GM12892 (cell line): ENCODE measurements at regions not wholly inside any gene's neighbourhood (a gene's known extent, or its start where the extent isn't known, plus 50 kb on each side); places are given as distances from the start of the nearest gene placed in this dataset.

Experiments used
- DNase-seq: peaks from one replicate; pipeline ENCODE4 v3.0.0; 2011; ENCODE audit not compliant: insufficient read length
- FAIRE-seq: peaks from 2 replicates; lab custom pipeline; 2011; peaks lifted over from hg19 to GRCh38; lab: Jason Lieb, UNC
- POLR2A ChIP-seq: IDR thresholded peaks from 2 replicates; pipeline ENCODE4 v1.6.1; 2011; ENCODE audit warnings: low read depth, low read length, control low read depth
- POLR2AphosphoS5 ChIP-seq: IDR thresholded peaks from 2 replicates; pipeline ENCODE4 v1.6.1; 2011; ENCODE audit warnings: low read depth, low read length, control low read depth
- TAF1 ChIP-seq: IDR thresholded peaks from 2 replicates; pipeline ENCODE4 v1.6.1; 2011; ENCODE audit warnings: low read depth, mild to moderate bottlenecking, control low read depth, low read length, borderline replicate concordance

DNA sequence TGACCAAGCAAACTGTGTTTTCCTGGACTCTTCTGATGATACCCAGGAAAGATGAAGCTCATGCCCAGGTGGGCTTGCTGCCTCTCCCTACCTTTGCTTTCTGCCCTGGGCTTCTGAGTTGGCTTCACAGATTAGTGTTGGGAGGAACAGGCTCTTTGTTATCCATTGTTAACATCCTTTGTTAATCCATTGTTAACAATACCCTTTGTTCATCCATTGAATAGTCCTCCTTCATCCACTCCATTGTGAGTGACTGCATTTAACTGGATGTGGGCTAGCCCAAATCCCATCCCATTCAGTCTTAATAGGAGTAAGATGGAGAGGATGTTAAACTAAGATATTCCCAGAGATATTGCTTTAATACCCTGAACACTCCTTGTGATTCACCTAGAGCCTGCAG lies 199.0 kb upstream of the LNX1 start:
- FAIRE-seq (no peak), DNase-seq (no peak)
- TF ChIP-seq TAF1 (no peak), POLR2A (no peak), POLR2AphosphoS5 (no peak)

DNA sequence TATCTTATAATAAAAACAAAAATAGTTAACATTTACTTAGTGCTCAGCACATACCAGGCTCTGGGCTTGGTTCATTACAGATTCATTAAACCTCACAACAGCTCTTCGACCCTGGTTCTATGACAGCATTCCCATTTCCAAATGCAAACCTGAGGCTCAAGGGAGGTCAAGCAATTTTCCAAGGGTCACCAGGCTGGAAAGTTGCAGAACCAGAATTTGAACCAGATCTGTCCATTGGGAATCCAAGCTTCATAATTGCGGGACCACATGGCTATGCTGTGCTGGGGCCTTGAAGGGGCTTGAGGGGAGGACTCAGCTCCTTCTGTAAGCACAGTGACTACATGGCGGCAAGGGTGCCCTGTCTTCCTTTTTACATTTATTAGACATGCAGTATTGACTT lies 197.3 kb upstream of the LNX1 start:
- DNase-seq (no peak), FAIRE-seq (no peak)

DNA sequence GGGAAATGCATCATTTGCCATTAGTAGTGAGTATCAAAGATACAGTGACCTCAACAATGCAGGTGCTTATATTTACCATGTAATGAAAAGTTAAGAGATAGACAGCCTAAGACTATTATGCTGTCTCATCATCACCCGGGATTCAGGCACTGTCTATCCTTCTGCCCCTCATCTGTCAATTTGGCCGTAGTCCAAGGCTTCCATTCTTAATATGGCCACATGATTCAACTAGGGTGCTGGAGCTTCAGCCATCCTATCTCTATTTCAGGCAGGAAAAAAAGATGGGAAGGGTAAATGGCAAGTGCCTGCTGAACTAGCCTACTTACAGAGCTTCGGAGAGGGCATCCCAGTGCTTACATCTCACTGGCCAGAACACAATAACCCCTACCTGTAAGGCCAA lies 196.7 kb upstream of the LNX1 start:
- TF ChIP-seq TAF1 (no peak), POLR2A (no peak), POLR2AphosphoS5 (no peak)
- DNase-seq (no peak), FAIRE-seq (no peak)

More for the DNA sequence above, 197.3 kb upstream of the LNX1 start:
- TF ChIP-seq POLR2A: no peak
- TF ChIP-seq TAF1: no peak
- TF ChIP-seq POLR2AphosphoS5: no peak

GRCh38 chr4:53786632-53787031 lies 195.3 kb upstream of the LNX1 start:
- FAIRE-seq: no peak
- no peak for TF ChIP-seq TAF1
- TF ChIP-seq POLR2A: no peak
- no peak for TF ChIP-seq POLR2AphosphoS5
- DNase-seq: no peak

DNA sequence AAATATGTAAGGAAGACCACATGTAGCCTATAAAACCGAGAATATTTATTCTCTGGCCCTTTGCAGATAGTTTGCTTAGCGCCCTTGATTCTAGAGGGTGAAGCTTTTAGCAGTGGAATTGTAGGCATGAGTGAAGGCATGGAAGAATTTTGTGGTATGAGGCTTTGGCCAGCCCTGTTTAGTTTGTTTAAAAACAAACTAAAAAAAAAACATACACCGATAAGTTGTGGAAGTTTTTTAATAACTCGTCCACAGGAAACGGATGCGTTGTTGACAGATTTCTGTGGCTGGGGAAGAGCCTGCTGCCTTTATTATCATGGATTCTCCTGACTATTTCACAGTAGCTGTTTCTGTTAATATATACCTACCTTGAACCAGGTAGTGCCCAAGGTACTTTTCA lies 194.7 kb upstream of the LNX1 start:
- DNase-seq: no peak
- no peak for FAIRE-seq
- TF ChIP-seq POLR2A: no peak
- TF ChIP-seq POLR2AphosphoS5: no peak
- no peak for TF ChIP-seq TAF1

DNA sequence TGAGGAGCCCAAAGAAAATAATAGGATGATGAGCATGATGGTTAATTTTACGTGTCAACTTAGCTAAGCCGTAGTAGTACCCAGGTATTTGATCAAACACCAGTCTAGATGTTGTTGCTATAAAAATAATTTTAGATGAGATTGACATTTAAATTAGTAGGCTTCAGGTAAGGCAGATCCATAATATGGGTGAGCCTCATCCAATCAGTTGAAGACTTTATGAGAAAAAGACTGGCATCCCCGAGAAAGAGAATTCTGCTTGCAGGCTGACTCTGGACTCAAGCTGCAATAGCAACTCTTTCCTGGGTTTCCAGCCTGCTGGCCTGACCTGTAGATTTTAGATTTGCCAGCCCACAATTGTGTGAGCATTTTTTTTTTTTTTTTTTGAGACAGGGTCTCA lies 192.8 kb upstream of the LNX1 start:
- FAIRE-seq: no peak
- TF ChIP-seq POLR2A (no peak), POLR2AphosphoS5 (no peak), TAF1 (no peak)
- no peak for DNase-seq

GRCh38 chr4:53783208-53783859 lies 192.0 kb upstream of the LNX1 start:
- DNase-seq (no peak), FAIRE-seq (no peak)
- TF ChIP-seq POLR2A: no peak
- no peak for TF ChIP-seq POLR2AphosphoS5
- TF ChIP-seq TAF1: no peak

GRCh38 chr4:53782458-53782845 lies 191.2 kb upstream of the LNX1 start:
- FAIRE-seq (no peak), DNase-seq (no peak)
- TF ChIP-seq POLR2AphosphoS5 (no peak), TAF1 (no peak), POLR2A (no peak)

DNA sequence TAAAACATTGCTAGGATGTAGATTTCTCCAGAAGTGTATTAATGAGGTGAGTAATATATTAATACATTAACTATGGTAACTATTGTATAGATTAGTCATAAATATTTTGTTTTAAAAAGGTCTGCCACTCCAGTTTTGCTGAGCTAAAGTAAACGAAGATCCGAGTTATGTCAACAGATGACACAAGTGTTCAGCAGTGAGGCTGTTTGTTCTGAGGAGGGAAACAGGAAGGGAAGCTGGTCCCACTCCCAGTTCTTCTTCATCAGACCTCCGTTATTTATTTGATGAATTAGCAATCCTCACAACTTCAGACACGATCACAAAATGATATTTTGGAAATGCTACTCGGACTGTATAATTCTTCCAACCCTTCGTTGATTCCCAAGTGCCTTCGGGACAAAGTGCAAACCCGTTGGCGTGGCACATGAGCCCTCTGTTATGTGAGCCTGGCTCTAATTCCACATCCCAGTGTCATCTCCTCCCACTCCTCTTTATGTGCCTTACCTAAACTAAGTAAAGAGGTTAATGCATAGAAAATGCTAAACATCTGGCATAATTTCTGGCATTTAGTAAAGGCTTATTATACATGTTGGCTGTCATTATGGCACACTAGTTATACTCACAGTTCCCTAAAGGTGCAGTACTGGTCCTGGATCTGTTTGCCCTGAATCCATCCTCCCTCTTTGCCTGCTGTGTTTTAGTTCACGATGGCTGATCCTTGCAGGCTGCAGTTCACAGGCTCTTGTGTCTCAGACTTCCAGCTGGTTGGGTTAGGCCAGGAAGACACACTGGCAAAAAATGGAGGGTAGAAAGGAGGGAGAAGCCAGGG lies 190.6 kb upstream of the LNX1 start:
- DNase-seq (no peak), FAIRE-seq (no peak)
- TF ChIP-seq POLR2AphosphoS5: no peak
- TF ChIP-seq TAF1: no peak
- no peak for TF ChIP-seq POLR2A

GRCh38 chr4:53780736-53781400 lies 189.6 kb upstream of the LNX1 start:
- FAIRE-seq (no peak), DNase-seq (no peak)
- TF ChIP-seq TAF1 (no peak), POLR2AphosphoS5 (no peak), POLR2A (no peak)

- TF ChIP-seq POLR2A (no peak), TAF1 (no peak), POLR2AphosphoS5 (no peak)
- DNase-seq (no peak), FAIRE-seq (no peak)
These were observed 187.7 kb upstream of the LNX1 start for GRCh38 chr4:53779025-53779424.
